PC-9 (cell line): ENCODE measurements at regions not wholly inside any gene's neighbourhood (a gene's known extent, or its start where the extent isn't known, plus 50 kb on each side); places are given as distances from the start of the nearest gene placed in this dataset.

Experiments
- CTCF ChIP-seq: fragments of 200-600 bp; sonication (generic); conservative IDR thresholded peaks from 2 replicates; pipeline ENCODE4 v1.6.1; 2017; ENCODE audit warnings: mixed run types, antibody characterized with exemption, mild to moderate bottlenecking, moderate library complexity
- EZH2 ChIP-seq: fragments of 200-600 bp; sonication (generic); IDR thresholded peaks from 2 replicates; pipeline ENCODE4 v1.8.0; 2017; ENCODE audit warnings: antibody characterized with exemption, low read depth

- no peak for TF ChIP-seq CTCF
- no peak for TF ChIP-seq EZH2
Observed at GRCh38 chr20:6925744-6926278, 158.3 kb downstream of the BMP2 start.
